ENCODE measurements at regions not wholly inside any gene's neighbourhood (a gene's known extent, or its start where the extent isn't known, plus 50 kb on each side); places are given as distances from the start of the nearest gene placed in this dataset.

GRCh38 chr5:82967072-82967471 lies 110.1 kb downstream of the TMEM167A start:
- no peak for TF ChIP-seq CTCF (IDR thresholded peaks at IDR 0.05)
- TF ChIP-seq POLR2A (IDR thresholded peaks at IDR 0.05), result no peak

Data from uterus (tissue), 2 donors.